Body of pancreas (tissue), 4 donors: ENCODE measurements at regions not wholly inside any gene's neighbourhood (a gene's known extent, or its start where the extent isn't known, plus 50 kb on each side); places are given as distances from the start of the nearest gene placed in this dataset.

Experiments used
- CTCF ChIP-seq, 7 experiments: fragments of 450-650 bp in 4 of 7; fragments of 200-600 bp in 3 of 7; sonication (generic) in 3 of 7; IDR thresholded peaks; one replicate each; pipeline ENCODE4 v1.5.1; 2016 to 2019; ENCODE audit warnings: antibody characterized with exemption in 7 of 7
- POLR2A ChIP-seq, 3 donors: fragments of 450-650 bp; IDR thresholded peaks; one replicate each; pipeline ENCODE4 v1.6.1; 2016; ENCODE audit warnings: antibody characterized with exemption in 3 of 3, mild to moderate bottlenecking in 2 of 3

GRCh38 chr4:71872221-71872620 lies 88.3 kb upstream of the GC start:
- TF ChIP-seq CTCF (IDR thresholded peaks at IDR 0.05) (no peak), POLR2A (IDR thresholded peaks at IDR 0.05) (no peak)
